ENCODE measurements at regions not wholly inside any gene's neighbourhood (a gene's known extent, or its start where the extent isn't known, plus 50 kb on each side); places are given as distances from the start of the nearest gene placed in this dataset.

GRCh38 chr18:10266334-10266590 is 188.2 kb upstream of the APCDD1 start:
- H3K4me3 ChIP-seq (ENCODE audit: low read depth, low read length), result no peak overlapping the region

- H3K4me3 ChIP-seq (ENCODE audit: low read depth, low read length), result no peak overlapping the region
Observed at GRCh38 chr18:10269261-10269660, 185.2 kb upstream of the APCDD1 start.

GRCh38 chr18:10270151-10270571 is 184.3 kb upstream of the APCDD1 start:
- no peak overlapping the region for H3K4me3 ChIP-seq (ENCODE audit: low read depth, low read length)

GRCh38 chr18:10271481-10271880 is 183.0 kb upstream of the APCDD1 start:
- H3K4me3 ChIP-seq (ENCODE audit: low read depth, low read length), result no peak overlapping the region

GRCh38 chr18:10274301-10274700 is 180.1 kb upstream of the APCDD1 start:
- no peak overlapping the region for H3K4me3 ChIP-seq (ENCODE audit: low read depth, low read length)

- no peak overlapping the region for H3K4me3 ChIP-seq (ENCODE audit: low read depth, low read length)
Observed at GRCh38 chr18:10275486-10275885, 178.9 kb upstream of the APCDD1 start.

- no peak overlapping the region for H3K4me3 ChIP-seq (ENCODE audit: low read depth, low read length)
Observed at GRCh38 chr18:10278265-10278664, 176.2 kb upstream of the APCDD1 start.

GRCh38 chr18:10279471-10279870 is 175.0 kb upstream of the APCDD1 start:
- H3K4me3 ChIP-seq (ENCODE audit: low read depth, low read length), result no peak overlapping the region

GRCh38 chr18:10279905-10280644 is 174.4 kb upstream of the APCDD1 start:
- no peak overlapping the region for H3K4me3 ChIP-seq (ENCODE audit: low read depth, low read length)

GRCh38 chr18:10284540-10285282 is 169.7 kb upstream of the APCDD1 start:
- no peak overlapping the region for H3K4me3 ChIP-seq (ENCODE audit: low read depth, low read length)

- H3K4me3 ChIP-seq (ENCODE audit: low read depth, low read length), result no peak overlapping the region
Observed at GRCh38 chr18:10285283-10285640, 169.2 kb upstream of the APCDD1 start.

GRCh38 chr18:10286580-10287150 is 167.8 kb upstream of the APCDD1 start:
- H3K4me3 ChIP-seq (ENCODE audit: low read depth, low read length), result no peak overlapping the region

GRCh38 chr18:10289251-10289650 is 165.2 kb upstream of the APCDD1 start:
- no peak overlapping the region for H3K4me3 ChIP-seq (ENCODE audit: low read depth, low read length)

GRCh38 chr18:10289951-10290637 is 164.3 kb upstream of the APCDD1 start:
- no peak overlapping the region for H3K4me3 ChIP-seq (ENCODE audit: low read depth, low read length)

- H3K4me3 ChIP-seq (ENCODE audit: low read depth, low read length), result no peak overlapping the region
Observed at GRCh38 chr18:10290638-10291235, 163.7 kb upstream of the APCDD1 start.

- H3K4me3 ChIP-seq (ENCODE audit: low read depth, low read length), result no peak overlapping the region
Observed at GRCh38 chr18:10291568-10291981, 162.9 kb upstream of the APCDD1 start.

GRCh38 chr18:10293966-10294365 is 160.5 kb upstream of the APCDD1 start:
- H3K4me3 ChIP-seq (ENCODE audit: low read depth, low read length), result no peak overlapping the region

- H3K4me3 ChIP-seq (ENCODE audit: low read depth, low read length), result no peak overlapping the region
Observed at GRCh38 chr18:10295751-10296150, 158.7 kb upstream of the APCDD1 start.

GRCh38 chr18:10296491-10296890 is 157.9 kb upstream of the APCDD1 start:
- no peak overlapping the region for H3K4me3 ChIP-seq (ENCODE audit: low read depth, low read length)

- no peak overlapping the region for H3K4me3 ChIP-seq (ENCODE audit: low read depth, low read length)
Observed at GRCh38 chr18:10297086-10297485, 157.3 kb upstream of the APCDD1 start.

- H3K4me3 ChIP-seq (ENCODE audit: low read depth, low read length), result no peak overlapping the region
Observed at GRCh38 chr18:10298346-10298745, 156.1 kb upstream of the APCDD1 start.

Data from iPS-11a (cell line).